GM12865 (cell line): ENCODE measurements at regions not wholly inside any gene's neighbourhood (a gene's known extent, or its start where the extent isn't known, plus 50 kb on each side); places are given as distances from the start of the nearest gene placed in this dataset.

Experiments
- DNase-seq: peaks from one replicate; pipeline ENCODE4 v3.0.0; 2010; ENCODE audit warnings: low read depth
- H3K4me3 ChIP-seq: 2 replicates; pipeline ENCODE4 v1.5.1; 2011; ENCODE audit warnings: mild to moderate bottlenecking, low read depth, low read length, control low read depth
- TF ChIP-seq, protein P1 (sequence below): IDR thresholded peaks from 2 replicates; pipeline ENCODE4 v1.5.1; 2011; ENCODE audit warnings: low read length, control low read depth, low read depth, inconsistent platforms; ENCODE audit not compliant: insufficient read depth; ENCODE audit errors: missing control alignments

DNA sequence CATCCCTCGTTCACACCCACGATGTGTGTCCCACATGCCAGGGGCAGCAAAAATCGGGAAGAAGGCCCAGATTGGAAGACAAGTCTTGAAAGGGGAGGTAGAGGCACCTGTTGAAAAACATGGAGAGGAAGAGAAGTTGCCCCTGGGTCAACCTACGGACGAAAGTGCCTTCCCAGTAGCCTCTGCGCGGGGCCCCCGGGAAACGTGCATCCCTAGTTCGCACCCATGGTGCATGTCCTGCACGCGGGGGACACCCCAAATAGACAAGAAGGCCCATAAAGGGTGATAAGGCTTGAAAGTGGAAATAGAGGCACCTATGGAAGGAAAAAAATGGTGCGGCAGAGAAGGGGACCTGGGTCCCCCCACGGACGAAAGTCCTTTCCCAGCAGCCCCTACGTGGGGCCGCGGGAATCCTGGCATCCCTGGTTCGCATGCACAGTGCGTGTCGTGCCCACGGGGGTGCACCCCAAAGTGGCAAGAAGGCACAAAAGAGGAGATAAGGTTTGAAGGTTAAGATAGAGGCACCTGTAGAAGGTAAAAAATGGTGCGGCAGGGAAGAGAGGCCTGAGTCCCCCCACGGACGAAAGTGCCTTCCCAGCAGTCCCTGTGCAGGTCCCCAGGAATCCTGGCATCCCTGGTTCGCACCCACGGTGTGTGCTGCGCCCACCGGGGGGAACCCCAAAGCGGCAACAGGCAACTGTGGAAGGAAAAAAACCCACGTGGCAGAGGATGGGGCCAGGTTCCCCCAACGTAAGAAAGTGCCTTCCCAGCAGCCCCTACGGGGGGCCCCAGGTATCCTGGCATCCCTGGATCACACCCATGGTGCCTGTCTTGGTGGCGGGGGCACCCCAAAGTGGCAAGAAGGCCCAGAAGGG lies 278.3 kb downstream of the ALG10 start:
- no peak for DNase-seq
- TF ChIP-seq, protein P1, sequence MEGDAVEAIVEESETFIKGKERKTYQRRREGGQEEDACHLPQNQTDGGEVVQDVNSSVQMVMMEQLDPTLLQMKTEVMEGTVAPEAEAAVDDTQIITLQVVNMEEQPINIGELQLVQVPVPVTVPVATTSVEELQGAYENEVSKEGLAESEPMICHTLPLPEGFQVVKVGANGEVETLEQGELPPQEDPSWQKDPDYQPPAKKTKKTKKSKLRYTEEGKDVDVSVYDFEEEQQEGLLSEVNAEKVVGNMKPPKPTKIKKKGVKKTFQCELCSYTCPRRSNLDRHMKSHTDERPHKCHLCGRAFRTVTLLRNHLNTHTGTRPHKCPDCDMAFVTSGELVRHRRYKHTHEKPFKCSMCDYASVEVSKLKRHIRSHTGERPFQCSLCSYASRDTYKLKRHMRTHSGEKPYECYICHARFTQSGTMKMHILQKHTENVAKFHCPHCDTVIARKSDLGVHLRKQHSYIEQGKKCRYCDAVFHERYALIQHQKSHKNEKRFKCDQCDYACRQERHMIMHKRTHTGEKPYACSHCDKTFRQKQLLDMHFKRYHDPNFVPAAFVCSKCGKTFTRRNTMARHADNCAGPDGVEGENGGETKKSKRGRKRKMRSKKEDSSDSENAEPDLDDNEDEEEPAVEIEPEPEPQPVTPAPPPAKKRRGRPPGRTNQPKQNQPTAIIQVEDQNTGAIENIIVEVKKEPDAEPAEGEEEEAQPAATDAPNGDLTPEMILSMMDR: no peak
- H3K4me3 ChIP-seq: no peak overlapping the region

GRCh38 chr12:34301251-34302130 lies 279.2 kb downstream of the ALG10 start:
- DNase-seq: no peak
- H3K4me3 ChIP-seq: no peak overlapping the region
- TF ChIP-seq, protein P1: no peak

GRCh38 chr12:34302131-34302885 lies 280.0 kb downstream of the ALG10 start:
- DNase-seq: no peak
- TF ChIP-seq, protein P1: no peak
- no peak overlapping the region for H3K4me3 ChIP-seq

- H3K4me3 ChIP-seq: no peak overlapping the region
- DNase-seq: no peak
- TF ChIP-seq, protein P1: no peak
These were observed 281.0 kb downstream of the ALG10 start for GRCh38 chr12:34303091-34303870.

DNA sequence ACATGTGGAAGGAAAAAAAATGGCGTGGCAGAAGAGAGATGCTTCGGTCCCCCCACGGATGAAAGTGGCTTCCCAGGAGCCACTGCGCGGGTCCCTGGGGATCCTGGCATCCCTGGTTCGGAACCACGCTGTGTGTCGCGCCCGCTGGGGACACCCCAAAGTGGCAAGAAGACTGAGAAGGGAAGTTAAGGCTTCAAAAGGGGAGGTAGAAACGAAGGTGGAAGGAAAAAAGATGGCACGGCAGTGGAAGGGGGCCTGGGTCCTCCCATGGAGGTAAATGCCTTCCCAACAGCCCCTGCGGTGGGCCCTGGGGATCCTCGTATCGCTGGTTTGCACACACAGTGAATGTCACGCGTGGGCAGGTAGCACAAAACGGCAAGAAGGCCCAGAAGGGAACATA lies 281.7 kb downstream of the ALG10 start:
- no peak for DNase-seq
- TF ChIP-seq, protein P1: no peak
- no peak overlapping the region for H3K4me3 ChIP-seq

GRCh38 chr12:34304546-34304945 lies 282.2 kb downstream of the ALG10 start:
- no peak for DNase-seq
- TF ChIP-seq, protein P1: no peak
- no peak overlapping the region for H3K4me3 ChIP-seq
